HG03097 (cell line): ENCODE measurements at regions not wholly inside any gene's neighbourhood (a gene's known extent, or its start where the extent isn't known, plus 50 kb on each side); places are given as distances from the start of the nearest gene placed in this dataset.
"Not testable (repeated sequence)": the region's sequence is repeated elsewhere in the genome, so short reads cannot be mapped to it uniquely, and the experiment has no call there.

Experiments used
- ATAC-seq: cut with Tn5 transposase; IDR thresholded peaks from one replicate; pipeline ENCODE4 v1.9.1; 2021; ENCODE audit not compliant: unreplicated experiment, low FRiP score

- no peak for ATAC-seq
These were observed 423.0 kb downstream of the DIRAS2 start for GRCh38 chr9:90219548-90220118.

- ATAC-seq, result not testable (repeated sequence)
These were observed 420.7 kb downstream of the DIRAS2 start for GRCh38 chr9:90221899-90222298.

GRCh38 chr9:90226839-90227338, 415.7 kb downstream of the DIRAS2 start:
- ATAC-seq, result not testable (repeated sequence)

GRCh38 chr9:90233081-90233480, 409.5 kb downstream of the DIRAS2 start:
- not testable (repeated sequence) for ATAC-seq

GRCh38 chr9:90240541-90240940, 402.1 kb downstream of the DIRAS2 start:
- no peak for ATAC-seq

- ATAC-seq, result no peak
These were observed 397.0 kb downstream of the DIRAS2 start for GRCh38 chr9:90245661-90246060.

GRCh38 chr9:90249094-90249493, 393.5 kb downstream of the DIRAS2 start:
- no peak for ATAC-seq

- ATAC-seq, result no peak
These were observed 391.3 kb downstream of the DIRAS2 start for GRCh38 chr9:90251316-90251715.

- ATAC-seq, result no peak
These were observed 386.3 kb downstream of the DIRAS2 start for GRCh38 chr9:90256345-90256744.

- no peak for ATAC-seq
These were observed 383.0 kb downstream of the DIRAS2 start for GRCh38 chr9:90259311-90260246.

GRCh38 chr9:90261698-90262097, 380.9 kb downstream of the DIRAS2 start:
- ATAC-seq, result no peak

- no peak for ATAC-seq
These were observed 374.0 kb downstream of the DIRAS2 start for GRCh38 chr9:90268613-90269012.

- no peak for ATAC-seq
These were observed 370.9 kb downstream of the DIRAS2 start for GRCh38 chr9:90271707-90272106.

GRCh38 chr9:90274725-90275124, 367.9 kb downstream of the DIRAS2 start:
- no peak for ATAC-seq

GRCh38 chr9:90285946-90286345, 356.7 kb downstream of the DIRAS2 start:
- no peak for ATAC-seq

GRCh38 chr9:90287567-90288274, 354.9 kb downstream of the DIRAS2 start:
- ATAC-seq, result peak; percentile 92

GRCh38 chr9:90288275-90288639, 354.4 kb downstream of the DIRAS2 start:
- ATAC-seq, result no peak

GRCh38 chr9:90290716-90291485, 351.7 kb downstream of the DIRAS2 start:
- ATAC-seq, result no peak

- no peak for ATAC-seq
These were observed 346.1 kb downstream of the DIRAS2 start for GRCh38 chr9:90296539-90296938.

GRCh38 chr9:90299968-90300367, 342.7 kb downstream of the DIRAS2 start:
- ATAC-seq, result no peak
